HG02852 (cell line): ENCODE measurements at regions not wholly inside any gene's neighbourhood (a gene's known extent, or its start where the extent isn't known, plus 50 kb on each side); places are given as distances from the start of the nearest gene placed in this dataset.
"Not testable (repeated sequence)": the region's sequence is repeated elsewhere in the genome, so short reads cannot be mapped to it uniquely, and the experiment has no call there.

Experiments used
- ATAC-seq: cut with Tn5 transposase; IDR thresholded peaks from one replicate; pipeline ENCODE4 v1.9.1; 2021; ENCODE audit warnings: mild to moderate bottlenecking, moderate library complexity; ENCODE audit not compliant: unreplicated experiment

DNA sequence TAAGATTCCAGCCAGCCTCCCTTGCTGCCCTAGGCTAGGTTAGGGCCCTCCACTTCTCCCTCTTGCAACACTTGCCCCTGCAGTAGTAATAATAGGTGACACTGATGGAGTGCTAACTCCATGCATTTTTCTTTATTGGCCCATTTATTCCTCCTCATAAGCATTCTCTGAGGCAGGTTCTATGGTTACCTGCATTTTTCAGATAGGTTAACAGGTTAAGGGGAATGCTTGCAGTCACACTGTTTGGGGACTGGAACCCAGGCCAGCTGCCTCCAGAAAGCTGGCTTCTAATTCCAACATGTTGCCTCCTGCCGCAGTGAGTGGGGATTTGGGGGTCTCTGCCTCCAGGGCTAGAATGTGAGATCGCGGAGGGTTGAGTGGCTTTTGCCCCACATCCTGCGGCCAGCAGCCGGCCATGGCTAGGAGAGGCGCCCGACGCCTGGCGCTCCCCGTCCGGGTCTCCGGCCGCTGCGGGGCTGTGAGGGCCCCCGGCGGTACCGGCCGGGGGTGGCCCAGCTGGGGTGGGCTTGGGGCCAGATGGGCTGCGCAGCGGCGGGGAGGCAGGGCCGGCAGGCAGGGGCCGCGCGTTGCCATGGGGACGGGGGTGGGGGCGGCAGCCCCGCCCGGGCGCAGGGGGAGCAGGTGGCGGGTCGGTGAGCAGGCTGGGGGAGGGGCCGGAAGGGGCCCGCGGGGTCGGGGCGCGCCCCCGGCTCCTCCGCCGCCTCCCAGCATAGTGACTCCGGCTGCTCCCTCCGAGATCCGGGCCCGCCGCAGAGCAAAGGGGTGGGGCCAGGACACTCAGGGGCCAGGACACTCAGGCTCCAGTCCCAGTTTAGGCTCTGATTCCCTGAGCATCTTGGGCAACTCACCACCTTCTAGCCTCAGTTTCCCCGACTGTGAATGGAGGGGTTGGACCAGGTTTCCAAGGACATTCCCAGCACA lies 68.4 kb upstream of the SSBP3 start:
- no peak for ATAC-seq

DNA sequence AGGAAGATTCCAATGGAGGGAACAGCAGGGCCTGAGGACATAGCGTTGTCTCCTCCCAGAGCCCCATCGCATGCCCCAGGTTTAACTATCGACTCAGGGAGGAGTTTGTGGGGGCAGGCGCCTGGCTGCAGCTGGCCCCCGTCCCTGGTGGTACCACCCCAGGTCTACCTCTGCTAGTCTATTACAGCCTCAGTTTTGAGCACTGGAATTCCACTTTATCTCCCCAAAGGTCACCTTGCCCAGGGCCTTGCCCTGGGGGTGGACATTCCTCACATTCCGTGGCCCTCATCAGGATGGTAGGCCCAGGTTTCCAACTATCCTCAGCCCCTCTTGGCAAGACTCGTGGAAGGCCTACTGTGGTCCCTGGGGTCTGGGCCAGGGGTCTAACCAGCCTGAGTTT lies 65.4 kb upstream of the SSBP3 start:
- no peak for ATAC-seq

DNA sequence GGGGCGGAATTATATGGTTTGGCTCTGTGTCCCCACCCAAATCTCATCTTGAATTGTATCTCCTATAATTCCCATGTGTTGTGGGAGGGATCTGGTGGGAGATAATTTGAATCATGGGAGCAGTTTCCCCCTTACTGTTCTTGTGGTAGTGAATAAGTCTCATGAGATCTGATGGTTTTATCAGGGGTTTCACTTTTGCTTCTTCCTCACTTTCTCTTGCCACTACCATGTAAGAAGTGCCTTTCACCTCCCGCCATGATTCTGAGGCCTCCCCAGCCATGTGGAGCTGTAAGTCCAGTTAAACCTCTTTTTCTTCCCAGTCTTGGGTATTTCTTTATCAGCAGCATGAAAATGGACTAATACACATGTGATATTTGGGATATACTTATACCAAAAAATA lies 63.2 kb upstream of the SSBP3 start:
- not testable (repeated sequence) for ATAC-seq

DNA sequence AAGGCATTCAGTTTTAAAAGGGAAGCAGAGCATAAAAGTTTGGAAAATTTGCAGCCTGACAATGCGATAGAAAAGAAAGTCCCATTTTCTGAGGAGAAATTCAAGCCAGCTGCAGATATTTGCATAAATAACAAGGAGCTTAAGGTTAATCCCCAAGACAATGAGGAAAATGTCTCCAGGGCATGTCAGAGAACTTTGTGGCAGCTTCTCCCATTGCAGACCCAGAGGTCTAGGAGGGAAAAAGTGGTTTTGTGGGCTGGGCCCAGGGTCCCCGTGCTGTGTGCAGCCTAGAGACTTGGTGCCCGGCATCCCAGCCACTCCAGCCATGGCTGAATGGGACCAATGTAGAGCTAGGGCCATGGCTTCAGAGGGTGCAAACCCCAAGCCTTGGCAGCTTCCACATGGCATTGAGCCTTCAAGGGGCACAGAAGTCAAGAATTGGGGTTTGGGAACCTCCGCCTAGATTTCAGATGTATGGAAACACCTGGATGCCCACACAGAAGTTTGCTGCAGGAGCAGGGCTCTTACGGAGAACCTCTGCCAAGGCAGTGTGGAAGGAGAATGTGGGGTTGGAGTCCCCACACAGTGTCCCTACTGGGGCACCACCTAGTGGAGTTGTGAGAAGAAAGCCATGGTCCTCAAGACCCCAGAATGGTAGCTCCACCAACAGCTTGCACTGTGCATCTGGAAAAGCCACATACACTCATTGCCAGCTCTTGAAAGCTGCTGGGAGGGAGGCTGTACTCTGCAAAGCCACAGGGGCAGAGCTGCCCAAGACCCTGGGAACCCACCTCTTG lies 62.3 kb upstream of the SSBP3 start:
- ATAC-seq: not testable (repeated sequence)

DNA sequence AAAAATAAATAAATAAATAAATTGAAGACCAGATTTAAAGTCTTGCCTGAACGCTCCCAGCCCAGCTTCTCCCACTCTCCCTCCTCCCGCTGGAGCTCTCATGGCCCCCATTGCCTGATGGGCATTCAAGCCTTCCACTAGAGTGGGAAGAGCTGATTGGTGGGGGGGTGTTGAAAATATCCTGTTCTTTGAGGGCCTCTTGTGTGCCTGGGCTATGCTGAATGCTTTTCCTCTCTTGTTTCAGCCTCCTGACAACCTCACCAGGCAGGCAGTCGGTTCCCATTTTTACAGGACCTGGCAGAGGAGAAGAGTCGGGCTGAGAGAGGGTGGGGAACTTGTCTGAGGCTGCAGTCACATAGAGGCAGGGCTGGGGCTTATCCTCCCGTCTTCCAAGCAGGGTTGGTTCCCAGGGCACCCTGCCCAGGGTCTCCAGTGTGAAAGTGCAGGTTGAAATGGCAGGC lies 59.2 kb upstream of the SSBP3 start:
- ATAC-seq: no peak

DNA sequence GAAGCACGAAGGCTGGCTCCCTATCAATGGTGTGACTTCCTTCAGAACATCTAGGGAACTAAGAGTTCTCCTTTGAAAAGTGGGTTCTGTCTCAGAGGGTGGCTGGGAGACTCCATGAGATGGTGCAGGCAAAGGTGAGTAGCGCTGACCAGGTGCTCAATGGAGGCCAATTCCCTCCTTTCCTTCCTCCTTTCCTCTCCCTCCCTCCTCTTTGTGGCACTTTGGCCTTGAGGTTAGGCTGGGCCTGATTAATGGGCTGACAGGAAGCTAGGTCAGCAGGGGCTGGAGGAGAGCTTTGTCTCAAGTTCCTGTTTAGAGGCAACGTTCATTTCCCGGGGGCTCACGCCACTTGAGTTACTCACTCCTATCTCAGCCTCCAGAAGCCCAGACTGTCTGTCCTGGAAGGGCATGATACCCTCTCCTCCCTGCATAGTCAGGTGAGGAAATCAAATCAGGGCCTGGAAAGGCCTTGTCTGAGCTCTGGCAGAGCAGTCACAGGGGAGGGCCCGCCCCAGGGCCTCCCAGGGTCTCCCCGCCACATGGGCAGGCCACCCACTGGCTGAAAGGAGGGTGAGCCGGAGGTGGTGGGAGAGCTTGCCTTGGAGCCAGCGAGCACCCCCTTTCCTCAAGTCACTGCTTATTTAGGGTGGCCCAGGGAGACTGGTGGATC lies 58.4 kb upstream of the SSBP3 start:
- ATAC-seq: no peak

DNA sequence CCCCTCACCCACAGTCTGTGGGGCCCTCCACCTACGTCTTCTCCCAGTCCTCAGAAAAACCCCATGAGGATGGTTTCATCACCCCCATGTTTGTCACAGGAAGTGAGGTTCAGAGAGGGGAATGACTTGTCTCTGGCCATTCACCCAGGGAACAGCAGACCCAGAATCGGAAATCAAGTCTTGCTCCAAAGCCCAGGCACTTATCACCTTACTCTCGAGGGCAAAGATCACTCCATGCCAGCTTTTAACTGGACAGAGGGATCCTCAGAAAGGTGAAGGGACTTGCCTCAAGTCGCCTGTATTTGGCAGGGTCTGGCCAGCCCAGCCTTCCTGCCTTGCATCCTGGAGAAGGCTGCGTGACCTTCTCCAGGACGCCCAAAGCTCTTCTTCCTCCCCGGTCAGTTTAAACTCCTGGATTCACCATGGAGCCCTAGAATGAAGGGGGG lies 57.9 kb upstream of the SSBP3 start:
- no peak for ATAC-seq

DNA sequence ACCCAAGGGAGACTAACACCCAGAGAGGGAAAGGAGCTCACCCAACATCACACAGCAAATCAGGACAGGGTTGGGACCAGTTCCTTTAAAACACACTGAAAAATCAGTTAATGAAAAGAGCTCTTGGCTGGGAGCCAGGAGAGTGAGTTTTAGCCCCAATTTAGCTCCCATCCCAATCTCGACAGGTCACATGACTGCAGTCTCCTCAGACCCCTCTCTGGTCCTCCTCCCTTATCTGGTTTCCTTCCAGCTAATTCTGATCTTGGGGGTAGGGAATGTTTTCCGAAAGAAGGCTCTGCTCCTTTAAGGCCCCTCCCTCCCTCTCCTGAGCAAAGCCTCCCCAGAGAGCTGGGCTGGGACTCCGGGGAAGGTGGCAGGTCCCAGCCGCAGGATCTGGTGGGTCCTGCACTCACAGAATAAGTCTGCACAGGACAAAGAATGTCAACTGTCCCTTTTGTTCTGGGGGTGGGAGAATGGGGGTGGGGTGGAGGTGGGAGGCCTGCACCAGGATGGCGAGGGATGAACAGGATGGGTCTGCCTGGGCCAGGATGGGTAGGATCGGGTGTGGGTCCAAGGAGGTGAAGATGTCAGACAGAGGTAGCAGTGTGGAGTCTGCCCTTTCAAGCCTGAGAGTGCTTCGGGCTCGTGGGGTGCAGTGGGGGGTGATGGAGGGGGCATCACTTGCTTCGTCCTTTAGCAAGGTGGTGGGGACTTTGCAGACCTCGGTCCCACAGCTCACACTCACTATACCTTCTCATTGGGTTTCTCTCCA lies 57.3 kb upstream of the SSBP3 start:
- no peak for ATAC-seq

DNA sequence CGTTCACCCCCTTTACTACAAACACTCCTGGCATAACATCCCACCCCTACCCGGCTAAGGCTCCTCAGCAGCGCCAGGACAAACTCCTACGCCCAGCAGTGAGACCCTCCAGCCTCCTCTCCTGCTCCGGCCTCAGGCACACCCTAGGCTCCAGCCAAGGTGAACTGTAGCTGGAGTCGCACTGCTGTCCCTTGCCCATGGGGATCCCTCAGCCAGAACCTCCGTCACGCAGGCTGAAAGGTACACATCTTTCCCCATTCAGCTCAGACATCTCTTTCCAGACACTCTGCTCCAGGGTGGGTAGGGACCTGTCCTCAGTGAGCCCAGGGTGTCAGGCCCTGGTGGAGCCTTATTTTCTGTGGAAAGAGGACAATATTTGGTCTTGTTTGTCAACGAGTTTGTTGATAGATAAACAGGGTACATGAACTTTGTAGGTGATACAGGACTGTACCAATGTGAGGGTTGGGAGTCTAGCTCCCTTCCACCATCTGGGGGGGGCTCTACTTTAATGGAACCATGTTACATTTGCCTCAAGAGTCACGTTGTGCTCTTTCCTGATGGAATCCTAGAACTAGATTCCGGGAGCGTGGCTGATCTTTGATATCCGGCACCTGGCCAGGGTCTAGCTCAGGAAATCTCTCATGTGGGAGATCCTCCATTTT lies 56.5 kb upstream of the SSBP3 start:
- ATAC-seq: no peak

DNA sequence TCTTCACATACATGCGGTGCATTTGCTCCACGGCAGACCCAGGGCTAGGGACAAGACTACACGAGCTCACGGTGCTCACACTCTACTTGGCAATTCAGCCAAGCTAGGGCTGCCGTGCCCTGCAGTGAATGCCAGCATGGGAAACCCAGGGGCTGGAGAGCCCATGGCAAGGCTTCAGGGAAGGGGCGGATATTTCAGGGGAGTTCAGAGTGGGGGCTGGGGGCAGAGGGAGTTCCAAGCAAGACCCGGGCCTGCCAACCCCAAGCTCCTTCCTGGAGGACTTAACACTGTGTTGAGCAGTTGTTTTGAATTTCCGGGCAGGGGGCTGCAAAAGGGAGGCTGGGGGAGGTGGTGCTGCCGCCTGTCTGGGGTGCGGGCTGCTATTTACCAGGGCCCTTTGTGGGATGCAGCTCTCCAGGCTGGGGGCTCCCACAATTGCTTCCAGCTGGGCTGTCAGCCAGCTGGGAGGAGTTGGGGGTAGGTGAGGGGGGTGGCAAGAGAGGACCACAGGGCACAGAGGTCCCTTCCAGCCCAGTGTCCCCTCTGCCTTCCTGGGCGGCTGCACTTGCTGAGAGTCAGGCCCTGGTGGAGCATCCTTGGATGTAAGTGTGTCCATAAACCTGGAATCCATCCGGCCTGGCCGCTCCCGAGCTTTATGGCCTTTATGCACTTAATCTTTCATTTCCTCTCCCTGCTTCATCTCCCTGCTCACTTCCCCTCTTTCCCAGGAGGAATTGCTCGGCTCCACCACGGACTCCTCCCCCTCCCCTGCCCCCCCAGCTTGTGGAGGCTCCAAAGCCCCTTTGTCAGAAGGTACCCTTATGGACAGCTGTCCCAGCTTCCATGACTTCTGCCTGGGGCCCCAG lies 55.8 kb upstream of the SSBP3 start:
- ATAC-seq: no peak

DNA sequence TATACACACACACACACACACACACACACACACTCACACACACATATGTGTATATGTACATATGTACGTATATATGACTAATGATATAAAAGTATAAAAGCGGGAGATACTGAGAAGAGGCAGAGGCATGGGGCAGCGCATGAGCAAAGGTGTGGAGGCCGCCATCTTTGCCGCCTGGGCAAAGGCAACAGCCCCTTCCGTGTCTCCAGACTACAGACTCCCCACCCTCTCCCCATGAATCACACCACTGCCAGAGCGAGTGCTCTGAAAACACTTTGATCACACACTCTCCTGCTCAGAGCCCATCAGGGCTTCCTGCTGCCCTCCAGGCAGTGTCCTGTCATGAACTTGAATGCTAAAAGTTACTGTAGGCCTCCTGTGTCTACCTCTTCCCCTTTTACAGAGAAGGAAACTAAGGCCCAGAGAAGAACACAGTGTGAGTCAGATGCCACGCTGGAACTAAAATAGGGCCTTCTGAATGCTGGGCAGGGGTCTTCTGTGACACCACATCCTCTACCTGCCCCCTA lies 54.7 kb upstream of the SSBP3 start:
- ATAC-seq: no peak

DNA sequence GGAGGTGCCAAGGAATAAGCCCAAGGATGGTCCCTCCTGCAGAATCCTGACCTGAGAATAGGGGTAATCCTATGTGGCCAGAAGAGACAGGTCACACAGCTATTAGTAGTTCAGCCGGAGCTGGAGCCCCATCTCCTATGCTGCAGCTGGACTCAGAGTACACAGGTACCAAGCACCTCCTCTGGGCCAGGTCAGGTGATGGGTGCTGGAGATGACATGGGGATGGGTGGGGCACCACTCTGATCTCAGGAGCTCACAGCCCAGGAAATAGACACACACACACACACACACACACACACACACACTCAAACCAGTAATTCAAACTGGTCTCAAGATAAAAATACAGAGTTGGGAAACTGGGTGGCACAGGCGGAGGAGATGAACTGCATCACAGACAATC lies 54.2 kb upstream of the SSBP3 start:
- no peak for ATAC-seq

DNA sequence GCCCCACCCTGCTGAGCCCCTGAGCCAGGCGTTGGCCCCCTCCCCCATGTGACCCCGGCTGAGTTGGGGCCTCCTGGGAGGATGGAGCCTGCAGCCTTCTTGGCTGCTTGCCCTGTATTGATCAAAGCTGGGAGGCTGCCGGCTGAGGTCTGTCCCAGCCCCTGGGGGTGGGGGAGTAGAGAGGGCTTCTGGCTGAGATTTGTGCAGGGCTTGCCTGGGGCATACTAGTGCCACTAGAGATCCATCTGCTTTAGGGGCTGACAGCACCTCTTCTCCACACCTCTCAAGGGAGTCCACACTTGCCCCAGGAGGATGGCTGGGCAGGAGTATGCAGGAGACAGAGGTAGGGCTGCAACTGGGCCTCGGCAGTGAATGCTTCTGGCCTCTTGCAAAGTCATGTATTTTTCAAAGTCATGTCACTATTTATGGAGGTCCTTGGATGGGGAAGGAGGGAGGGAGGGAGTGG lies 53.6 kb upstream of the SSBP3 start:
- no peak for ATAC-seq

DNA sequence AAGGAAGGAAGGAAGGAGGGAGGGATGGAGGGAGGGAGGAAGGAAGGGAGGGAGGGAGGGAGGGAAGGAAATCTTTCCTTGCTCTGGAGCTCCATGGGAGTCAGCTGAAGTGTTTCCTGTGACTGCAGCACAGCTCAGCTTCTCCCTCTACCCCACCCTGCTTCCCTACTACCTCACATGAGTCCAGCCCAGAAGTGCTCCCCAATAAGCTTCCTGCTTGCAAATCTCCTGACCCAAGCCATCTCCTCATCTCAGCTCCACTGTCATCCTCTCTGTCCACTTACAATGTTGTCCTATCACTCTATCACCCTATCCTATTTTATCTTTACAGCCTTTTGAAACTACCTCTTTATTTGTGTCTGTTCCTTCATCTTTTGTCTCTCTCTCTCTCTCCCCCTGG lies 52.9 kb upstream of the SSBP3 start:
- no peak for ATAC-seq

DNA sequence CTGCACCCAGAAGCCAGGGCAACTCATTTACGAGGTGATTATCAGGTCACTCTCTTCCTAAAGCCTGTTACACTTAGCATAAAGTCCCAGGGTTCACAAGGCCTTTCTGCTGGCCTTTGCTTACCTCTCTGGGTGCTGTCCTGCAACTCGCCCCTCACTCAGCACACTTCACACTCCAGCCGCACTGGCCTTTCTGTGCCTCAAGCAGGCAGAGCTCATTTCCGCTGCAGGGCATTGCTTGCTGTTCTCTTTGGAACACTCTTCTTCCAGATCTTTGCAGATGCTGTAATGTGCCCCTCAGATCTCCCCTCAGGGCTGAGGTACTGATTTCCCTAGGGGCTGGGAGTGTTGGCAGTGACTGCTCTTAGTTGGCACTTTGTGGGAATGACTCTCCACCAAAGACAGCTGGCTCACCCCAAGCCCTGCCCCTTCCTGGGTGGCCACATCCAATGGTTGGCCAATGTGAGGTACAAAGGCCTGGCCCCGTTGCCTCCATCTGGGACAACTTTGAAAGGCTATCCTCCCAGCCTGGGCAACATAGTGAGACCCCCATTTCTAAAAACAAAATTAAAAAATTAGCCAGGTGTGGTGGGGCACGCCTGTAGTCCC lies 50.8 kb upstream of the SSBP3 start:
- no peak for ATAC-seq

DNA sequence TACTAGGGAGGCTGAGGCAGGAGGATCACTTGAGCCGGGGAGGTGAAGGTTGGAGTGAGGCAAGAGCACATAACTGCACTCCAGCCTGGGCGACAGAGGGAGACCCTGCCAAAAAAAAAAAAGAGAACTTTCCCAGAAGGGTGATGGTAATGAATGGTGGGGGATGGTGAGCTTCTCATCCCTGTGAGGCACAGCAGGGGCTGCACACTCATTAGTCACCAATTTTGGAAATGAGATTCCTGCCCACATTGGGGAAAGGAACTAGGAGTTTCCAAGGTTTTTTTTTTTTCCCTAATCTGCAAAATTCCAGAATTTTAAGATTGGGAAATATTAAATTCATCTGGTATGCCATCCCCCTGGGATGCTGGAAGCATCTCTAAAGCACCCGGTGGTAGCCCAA lies 50.2 kb upstream of the SSBP3 start:
- ATAC-seq: no peak
